Calu3 (cell line): ENCODE measurements at regions not wholly inside any gene's neighbourhood (a gene's known extent, or its start where the extent isn't known, plus 50 kb on each side); places are given as distances from the start of the nearest gene placed in this dataset.

Experiments used
- BruUV-seq: library from RNA; stranded (reverse); fragments of 400-500 nt; replicated peaks from 2 replicates; lab custom pipeline; 2021; lab: Mats Ljungman, UMichigan
- CTCF ChIA-PET: fragments of 300-600 bp; sonication (Branson Sonifier 250); formaldehyde crosslinking; loops from one replicate; lab custom pipeline; 2022; ENCODE audit warnings: antibody characterized with exemption; lab: Charles Lee
- DNase-seq: peaks from one replicate; pipeline ENCODE4 v3.0.0; 2022
- H3K27ac Mint-ChIP-seq: one replicate; pipeline ENCODE4 v1.8.0; 2022; ENCODE audit warnings: mixed read lengths; ENCODE audit not compliant: unreplicated experiment
- H3K27me3 Mint-ChIP-seq: one replicate; pipeline ENCODE4 v1.8.0; 2022; ENCODE audit warnings: mixed read lengths; ENCODE audit not compliant: unreplicated experiment
- H3K36me3 Mint-ChIP-seq: one replicate; pipeline ENCODE4 v1.8.0; 2022; ENCODE audit warnings: mild to moderate bottlenecking, moderate library complexity, mixed read lengths; ENCODE audit not compliant: insufficient read depth, unreplicated experiment
- H3K4me1 Mint-ChIP-seq: one replicate; pipeline ENCODE4 v1.8.0; 2022; ENCODE audit warnings: mild to moderate bottlenecking, low read depth, mixed read lengths; ENCODE audit not compliant: unreplicated experiment
- H3K4me3 Mint-ChIP-seq: one replicate; pipeline ENCODE4 v1.8.0; 2022; ENCODE audit warnings: mild to moderate bottlenecking, low read depth, moderate library complexity, mixed read lengths; ENCODE audit not compliant: unreplicated experiment
- H3K9me3 Mint-ChIP-seq: one replicate; pipeline ENCODE4 v1.8.0; 2022; ENCODE audit warnings: low read depth, mixed read lengths; ENCODE audit not compliant: unreplicated experiment
- CTCF ChIP-seq: fragments of 200-600 bp; IDR thresholded peaks from one replicate; pipeline ENCODE4 v1.8.0; 2022; ENCODE audit warnings: antibody characterized with exemption; ENCODE audit not compliant: unreplicated experiment
- intact Hi-C: fragments of 100-400 bp; cut with micrococcal nuclease; formaldehyde crosslinking; loops from one replicate; pipeline ENCODE4 v1.10.0; 2022; ENCODE audit not compliant: unreplicated experiment

- no TSS peak for BruUV-seq
- TF ChIP-seq CTCF = no peak
These were observed 326.6 kb downstream of the MZT1 start for GRCh38 chr13:72400856-72401255.

GRCh38 chr13:72399351-72399750, 328.1 kb downstream of the MZT1 start:
- Mint-ChIP-seq H3K9me3 (no peaks in the 10 kb centered on the region), H3K36me3 (no peaks in the 10 kb centered on the region), H3K27me3 (no peaks in the 10 kb centered on the region), H3K27ac (no peak overlapping the region), H3K4me1 (no peaks in the 10 kb centered on the region), H3K4me3 (no peak overlapping the region)
- BruUV-seq = no TSS peak
- TF ChIP-seq CTCF = no peak
- intact Hi-C loops = no loop called here
- CTCF ChIA-PET = no interaction called here
- DNase-seq = no peak

More at GRCh38 chr13:72400856-72401255, 326.6 kb downstream of the MZT1 start:
- CTCF ChIA-PET = no interaction called here
- Mint-ChIP-seq H3K36me3 (no peaks in the 10 kb centered on the region), H3K4me1 (no peaks in the 10 kb centered on the region), H3K27me3 (no peaks in the 10 kb centered on the region), H3K4me3 (no peak overlapping the region), H3K27ac (no peak overlapping the region), H3K9me3 (no peaks in the 10 kb centered on the region)
- DNase-seq = no peak
- intact Hi-C loops = no loop called here

GRCh38 chr13:72397265-72397664, 330.2 kb downstream of the MZT1 start:
- DNase-seq = no peak
- no peak for TF ChIP-seq CTCF
- no peaks in the 10 kb centered on the region for H3K9me3 Mint-ChIP-seq
- no peak overlapping the region for H3K4me3 Mint-ChIP-seq
- no TSS peak for BruUV-seq
- no peak overlapping the region for H3K27ac Mint-ChIP-seq
- CTCF ChIA-PET = no interaction called here
- no peaks in the 10 kb centered on the region for H3K36me3 Mint-ChIP-seq
- H3K27me3 Mint-ChIP-seq = no peaks in the 10 kb centered on the region
- no peaks in the 10 kb centered on the region for H3K4me1 Mint-ChIP-seq
- intact Hi-C loops = no loop called here

GRCh38 chr13:72390909-72391308, 336.5 kb downstream of the MZT1 start:
- Mint-ChIP-seq H3K4me1 (no peaks in the 10 kb centered on the region), H3K27ac (no peak overlapping the region), H3K9me3 (no peaks in the 10 kb centered on the region), H3K4me3 (no peak overlapping the region), H3K36me3 (no peaks in the 10 kb centered on the region), H3K27me3 (no peaks in the 10 kb centered on the region)
- intact Hi-C loops = no loop called here
- BruUV-seq = no TSS peak
- no peak for DNase-seq
- CTCF ChIA-PET = no interaction called here
- no peak for TF ChIP-seq CTCF
